ENCODE measurements at regions not wholly inside any gene's neighbourhood (a gene's known extent, or its start where the extent isn't known, plus 50 kb on each side); places are given as distances from the start of the nearest gene placed in this dataset.
"Not testable (repeated sequence)": the region's sequence is repeated elsewhere in the genome, so short reads cannot be mapped to it uniquely, and the experiment has no call there.

- Histone ChIP-seq H3K36me3 (ENCODE audit: control insufficient read depth, insufficient read depth, low read length) (no peaks in the 10 kb centered on the region), H3K27me3 (ENCODE audit: control insufficient read depth, insufficient read depth, low read length) (no peaks in the 10 kb centered on the region), H3K4me1 (ENCODE audit: control insufficient read depth, insufficient read depth, low read length) (no peaks in the 10 kb centered on the region), H3K4me3 (ENCODE audit: low read depth, low read length) (no peak overlapping the region), H3K9ac (ENCODE audit: low read depth, low read length) (no peak overlapping the region), H3K9me3 (ENCODE audit: control insufficient read depth, insufficient read depth, low read length) (peaks cover 5% of the 10 kb centered on the region)
Observed at GRCh38 chr5:112512901-112513300, 93.8 kb upstream of the EPB41L4A start.

- no peaks in the 10 kb centered on the region for H3K27me3 ChIP-seq (ENCODE audit: control insufficient read depth, insufficient read depth, low read length)
- no peaks in the 10 kb centered on the region for H3K4me1 ChIP-seq (ENCODE audit: control insufficient read depth, insufficient read depth, low read length)
- no peak overlapping the region for H3K9ac ChIP-seq (ENCODE audit: low read depth, low read length)
- H3K9me3 ChIP-seq (ENCODE audit: control insufficient read depth, insufficient read depth, low read length) = peaks cover 5% of the 10 kb centered on the region
- no peaks in the 10 kb centered on the region for H3K36me3 ChIP-seq (ENCODE audit: control insufficient read depth, insufficient read depth, low read length)
- H3K4me3 ChIP-seq (ENCODE audit: low read depth, low read length) = no peak overlapping the region
Observed at GRCh38 chr5:112514111-112514510, 95.0 kb upstream of the EPB41L4A start.

- not testable (repeated sequence) for H3K9me3 ChIP-seq (ENCODE audit: control insufficient read depth, insufficient read depth, low read length)
Observed at GRCh38 chr5:112520474-112520873, 101.4 kb upstream of the EPB41L4A start.

GRCh38 chr5:112522891-112523673 lies 104.0 kb upstream of the EPB41L4A start:
- not testable (repeated sequence) for H3K9me3 ChIP-seq (ENCODE audit: control insufficient read depth, insufficient read depth, low read length); H3K36me3 ChIP-seq (ENCODE audit: control insufficient read depth, insufficient read depth, low read length); H3K27me3 ChIP-seq (ENCODE audit: control insufficient read depth, insufficient read depth, low read length); H3K4me1 ChIP-seq (ENCODE audit: control insufficient read depth, insufficient read depth, low read length); H3K9ac ChIP-seq (ENCODE audit: low read depth, low read length); H3K4me3 ChIP-seq (ENCODE audit: low read depth, low read length)

More at GRCh38 chr5:112520474-112520873, 101.4 kb upstream of the EPB41L4A start:
- not testable (repeated sequence) for H3K4me3 ChIP-seq (ENCODE audit: low read depth, low read length); H3K4me1 ChIP-seq (ENCODE audit: control insufficient read depth, insufficient read depth, low read length); H3K9ac ChIP-seq (ENCODE audit: low read depth, low read length); H3K27me3 ChIP-seq (ENCODE audit: control insufficient read depth, insufficient read depth, low read length); H3K36me3 ChIP-seq (ENCODE audit: control insufficient read depth, insufficient read depth, low read length)

DNA sequence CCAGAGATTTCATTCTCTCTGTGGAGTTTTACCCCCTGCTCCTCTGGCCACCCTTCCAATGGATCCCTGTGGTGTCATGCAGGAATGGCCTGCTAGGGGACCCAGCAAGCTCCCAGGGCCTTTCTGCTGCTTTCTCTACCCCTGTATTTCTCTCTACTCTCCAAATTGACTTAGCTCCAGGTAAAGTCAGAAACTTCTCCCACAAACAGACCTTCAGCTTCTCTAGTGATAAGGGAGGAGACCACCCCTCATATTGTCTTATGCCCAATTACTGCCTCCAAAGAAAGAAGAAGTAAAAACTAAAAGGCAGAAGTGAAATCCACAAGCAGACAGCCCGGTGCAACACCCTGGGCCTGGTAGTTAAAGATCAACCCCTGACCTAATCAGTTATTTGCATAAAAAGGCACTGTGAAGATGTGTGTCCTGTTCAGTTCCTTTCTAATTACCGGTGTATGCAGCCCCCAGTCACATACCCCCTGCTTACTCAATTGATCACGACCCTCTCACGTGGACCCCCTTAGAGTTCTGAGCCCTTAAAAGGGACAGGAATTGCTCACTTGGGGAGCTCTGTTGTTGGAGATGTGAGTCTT lies 104.7 kb upstream of the EPB41L4A start:
- H3K27me3 ChIP-seq (ENCODE audit: control insufficient read depth, insufficient read depth, low read length) = not testable (repeated sequence)

GRCh38 chr5:112525217-112525616 lies 106.1 kb upstream of the EPB41L4A start:
- Histone ChIP-seq H3K9me3 (ENCODE audit: control insufficient read depth, insufficient read depth, low read length) (no peaks in the 10 kb centered on the region), H3K4me3 (ENCODE audit: low read depth, low read length) (no peak overlapping the region), H3K9ac (ENCODE audit: low read depth, low read length) (no peak overlapping the region), H3K27me3 (ENCODE audit: control insufficient read depth, insufficient read depth, low read length) (no peaks in the 10 kb centered on the region), H3K4me1 (ENCODE audit: control insufficient read depth, insufficient read depth, low read length) (no peaks in the 10 kb centered on the region), H3K36me3 (ENCODE audit: control insufficient read depth, insufficient read depth, low read length) (no peaks in the 10 kb centered on the region)

More for the DNA sequence above, 104.7 kb upstream of the EPB41L4A start:
- not testable (repeated sequence) for H3K36me3 ChIP-seq (ENCODE audit: control insufficient read depth, insufficient read depth, low read length); H3K4me3 ChIP-seq (ENCODE audit: low read depth, low read length); H3K9ac ChIP-seq (ENCODE audit: low read depth, low read length); H3K4me1 ChIP-seq (ENCODE audit: control insufficient read depth, insufficient read depth, low read length); H3K9me3 ChIP-seq (ENCODE audit: control insufficient read depth, insufficient read depth, low read length)

DNA sequence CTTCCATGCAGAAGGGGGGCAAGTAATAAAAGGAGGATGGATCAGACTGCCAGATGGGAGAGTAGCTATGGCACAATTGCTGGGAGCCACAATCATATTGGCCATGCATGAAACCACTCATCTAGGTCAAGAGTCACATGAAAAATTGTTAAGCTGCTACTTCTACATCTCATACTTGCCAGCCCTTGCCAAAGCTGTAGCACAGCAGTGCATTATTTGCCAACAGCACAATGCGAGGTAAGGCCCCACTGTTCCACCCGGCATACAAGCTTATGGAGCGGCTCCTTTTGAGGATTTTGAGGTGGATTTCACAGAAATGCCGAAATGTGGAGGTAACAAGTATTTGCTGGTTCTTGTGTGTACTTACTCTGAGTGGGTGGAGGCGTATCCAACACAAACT lies 109.9 kb upstream of the EPB41L4A start:
- H3K9ac ChIP-seq (ENCODE audit: low read depth, low read length) = no peak overlapping the region

GRCh38 chr5:112529525-112529924 lies 110.4 kb upstream of the EPB41L4A start:
- Histone ChIP-seq H3K4me3 (ENCODE audit: low read depth, low read length) (no peak overlapping the region), H3K9me3 (ENCODE audit: control insufficient read depth, insufficient read depth, low read length) (no peaks in the 10 kb centered on the region), H3K4me1 (ENCODE audit: control insufficient read depth, insufficient read depth, low read length) (peaks cover 11% of the 10 kb centered on the region), H3K27me3 (ENCODE audit: control insufficient read depth, insufficient read depth, low read length) (no peaks in the 10 kb centered on the region), H3K36me3 (ENCODE audit: control insufficient read depth, insufficient read depth, low read length) (no peaks in the 10 kb centered on the region), H3K9ac (ENCODE audit: low read depth, low read length) (no peak overlapping the region)

More for the DNA sequence above, 109.9 kb upstream of the EPB41L4A start:
- Histone ChIP-seq H3K4me1 (ENCODE audit: control insufficient read depth, insufficient read depth, low read length) (peaks cover 8% of the 10 kb centered on the region), H3K36me3 (ENCODE audit: control insufficient read depth, insufficient read depth, low read length) (no peaks in the 10 kb centered on the region), H3K27me3 (ENCODE audit: control insufficient read depth, insufficient read depth, low read length) (no peaks in the 10 kb centered on the region), H3K4me3 (ENCODE audit: low read depth, low read length) (no peak overlapping the region), H3K9me3 (ENCODE audit: control insufficient read depth, insufficient read depth, low read length) (no peaks in the 10 kb centered on the region)

GRCh38 chr5:112532654-112533360 lies 113.7 kb upstream of the EPB41L4A start:
- Histone ChIP-seq H3K9ac (ENCODE audit: low read depth, low read length) (no peak overlapping the region), H3K4me1 (ENCODE audit: control insufficient read depth, insufficient read depth, low read length) (peaks cover 11% of the 10 kb centered on the region), H3K4me3 (ENCODE audit: low read depth, low read length) (no peak overlapping the region), H3K27me3 (ENCODE audit: control insufficient read depth, insufficient read depth, low read length) (no peaks in the 10 kb centered on the region), H3K36me3 (ENCODE audit: control insufficient read depth, insufficient read depth, low read length) (no peaks in the 10 kb centered on the region), H3K9me3 (ENCODE audit: control insufficient read depth, insufficient read depth, low read length) (no peaks in the 10 kb centered on the region)

DNA sequence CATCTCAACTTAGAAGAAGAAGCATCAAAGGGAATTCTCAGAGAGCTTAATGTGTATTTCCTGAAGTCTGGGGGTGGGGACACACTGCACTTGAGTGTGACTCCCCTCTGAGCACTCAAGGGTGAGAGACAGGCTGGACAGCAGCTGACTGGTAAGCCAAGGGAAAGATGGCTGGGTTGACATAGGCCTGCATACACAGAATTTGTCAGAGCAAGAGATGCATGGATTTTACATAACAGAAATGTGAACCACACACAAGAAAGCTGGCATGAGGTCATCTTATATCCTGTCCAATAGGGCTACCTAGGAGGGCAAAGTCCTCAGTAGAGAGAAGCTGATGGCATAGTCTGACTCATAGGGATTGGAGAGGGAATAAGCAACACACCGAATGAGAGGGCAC lies 114.3 kb upstream of the EPB41L4A start:
- no peaks in the 10 kb centered on the region for H3K36me3 ChIP-seq (ENCODE audit: control insufficient read depth, insufficient read depth, low read length)
- no peak overlapping the region for H3K4me3 ChIP-seq (ENCODE audit: low read depth, low read length)
- no peaks in the 10 kb centered on the region for H3K27me3 ChIP-seq (ENCODE audit: control insufficient read depth, insufficient read depth, low read length)
- no peak overlapping the region for H3K9ac ChIP-seq (ENCODE audit: low read depth, low read length)
- H3K9me3 ChIP-seq (ENCODE audit: control insufficient read depth, insufficient read depth, low read length) = no peaks in the 10 kb centered on the region
- H3K4me1 ChIP-seq (ENCODE audit: control insufficient read depth, insufficient read depth, low read length) = peaks cover 11% of the 10 kb centered on the region

- peaks cover 11% of the 10 kb centered on the region for H3K4me1 ChIP-seq (ENCODE audit: control insufficient read depth, insufficient read depth, low read length)
- no peaks in the 10 kb centered on the region for H3K27me3 ChIP-seq (ENCODE audit: control insufficient read depth, insufficient read depth, low read length)
- no peaks in the 10 kb centered on the region for H3K36me3 ChIP-seq (ENCODE audit: control insufficient read depth, insufficient read depth, low read length)
- no peak overlapping the region for H3K9ac ChIP-seq (ENCODE audit: low read depth, low read length)
- H3K4me3 ChIP-seq (ENCODE audit: low read depth, low read length) = no peak overlapping the region
- H3K9me3 ChIP-seq (ENCODE audit: control insufficient read depth, insufficient read depth, low read length) = no peaks in the 10 kb centered on the region
Observed at GRCh38 chr5:112534067-112534583, 115.0 kb upstream of the EPB41L4A start.
